HG03175 (cell line): ENCODE measurements at regions not wholly inside any gene's neighbourhood (a gene's known extent, or its start where the extent isn't known, plus 50 kb on each side); places are given as distances from the start of the nearest gene placed in this dataset.
"Not testable (repeated sequence)": the region's sequence is repeated elsewhere in the genome, so short reads cannot be mapped to it uniquely, and the experiment has no call there.

ENCODE experiments used
- ATAC-seq: cut with Tn5 transposase; IDR thresholded peaks from one replicate; pipeline ENCODE4 v1.9.1; 2021; ENCODE audit warnings: mild to moderate bottlenecking, moderate library complexity; ENCODE audit not compliant: unreplicated experiment

- not testable (repeated sequence) for ATAC-seq
These were observed 90.1 kb upstream of the GRIN2A start for GRCh38 chr16:10272250-10272854.

GRCh38 chr16:10275214-10275996 lies 93.2 kb upstream of the GRIN2A start:
- ATAC-seq: peak; percentile 81

- no peak for ATAC-seq
These were observed 95.4 kb upstream of the GRIN2A start for GRCh38 chr16:10277597-10277996.

- ATAC-seq: no peak
These were observed 98.3 kb upstream of the GRIN2A start for GRCh38 chr16:10280262-10281170.

GRCh38 chr16:10282367-10282766 lies 100.1 kb upstream of the GRIN2A start:
- no peak for ATAC-seq

GRCh38 chr16:10283246-10283645 lies 101.0 kb upstream of the GRIN2A start:
- not testable (repeated sequence) for ATAC-seq

- not testable (repeated sequence) for ATAC-seq
These were observed 95.3 kb upstream of the ATF7IP2 start for GRCh38 chr16:10290467-10291105.

GRCh38 chr16:10292197-10292596 lies 93.7 kb upstream of the ATF7IP2 start:
- not testable (repeated sequence) for ATAC-seq

- ATAC-seq: not testable (repeated sequence)
These were observed 92.9 kb upstream of the ATF7IP2 start for GRCh38 chr16:10292976-10293375.

GRCh38 chr16:10294153-10294552 lies 91.7 kb upstream of the ATF7IP2 start:
- not testable (repeated sequence) for ATAC-seq

- ATAC-seq: peak; percentile 24
These were observed 88.9 kb upstream of the ATF7IP2 start for GRCh38 chr16:10296956-10297340.

- peak; percentile 99 for ATAC-seq
These were observed 88.4 kb upstream of the ATF7IP2 start for GRCh38 chr16:10297341-10298006.

GRCh38 chr16:10300905-10301304 lies 85.0 kb upstream of the ATF7IP2 start:
- ATAC-seq: no peak

- not testable (repeated sequence) for ATAC-seq
These were observed 84.3 kb upstream of the ATF7IP2 start for GRCh38 chr16:10301547-10301946.

- ATAC-seq: no peak
These were observed 79.9 kb upstream of the ATF7IP2 start for GRCh38 chr16:10305912-10306311.

GRCh38 chr16:10308305-10309193 lies 77.3 kb upstream of the ATF7IP2 start:
- ATAC-seq: no peak

GRCh38 chr16:10309271-10309932 lies 76.5 kb upstream of the ATF7IP2 start:
- ATAC-seq: no peak

- no peak for ATAC-seq
These were observed 73.9 kb upstream of the ATF7IP2 start for GRCh38 chr16:10312008-10312407.
